ENCODE measurements at regions not wholly inside any gene's neighbourhood (a gene's known extent, or its start where the extent isn't known, plus 50 kb on each side); places are given as distances from the start of the nearest gene placed in this dataset.

DNA sequence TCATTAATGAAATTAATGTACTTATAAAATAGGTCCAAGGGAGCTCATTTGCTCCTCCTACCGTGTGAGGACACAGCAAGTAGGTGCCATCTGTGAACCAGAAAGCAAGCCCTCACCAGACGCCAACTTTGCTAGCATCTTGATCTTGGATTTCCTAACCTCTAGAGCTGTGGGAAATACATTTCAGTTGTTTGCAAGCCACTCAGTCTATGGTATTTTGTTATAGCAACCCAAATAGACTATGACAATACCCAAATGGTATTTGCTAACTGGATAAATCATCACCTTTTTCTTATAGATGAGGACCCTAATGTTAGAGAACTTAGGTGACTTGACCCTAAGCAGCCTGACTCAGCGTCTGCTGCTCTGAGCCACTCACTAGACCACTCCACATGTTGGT, 379.6 kb downstream of the HRH4 start:
- H3K4me1 ChIP-seq (ENCODE audit: control insufficient read depth in 2 of 2, insufficient read depth in 2 of 2, low read length in 1 of 2): no peaks in the 10 kb centered on the region
- WGBS, 2 donors: 88 to 93% methylated on average over 3 of the region's 3 CpGs
- H3K4me3 ChIP-seq (ENCODE audit: low read depth in 1 of 2, low read length in 2 of 2): no peak overlapping the region
- no peaks in the 10 kb centered on the region for H3K27me3 ChIP-seq (ENCODE audit: control insufficient read depth in 1 of 2, insufficient read depth in 2 of 2, low read length in 2 of 2)
- no peaks in the 10 kb centered on the region for H3K9me3 ChIP-seq (ENCODE audit: control insufficient read depth in 2 of 2, insufficient read depth in 1 of 2, low read depth in 1 of 2, low read length in 1 of 2)
- no peaks in the 10 kb centered on the region for H3K36me3 ChIP-seq (ENCODE audit: control insufficient read depth in 2 of 2, insufficient read depth in 2 of 2, low read length in 1 of 2)
- no peak overlapping the region for H3K27ac ChIP-seq (ENCODE audit: low read depth in 2 of 2, low read length in 1 of 2)

GRCh38 chr18:24840640-24841039, 380.2 kb downstream of the HRH4 start:
- Histone ChIP-seq H3K27ac (ENCODE audit: low read depth in 2 of 2, low read length in 1 of 2) (no peak overlapping the region), H3K4me3 (ENCODE audit: low read depth in 1 of 2, low read length in 2 of 2) (no peak overlapping the region), H3K4me1 (ENCODE audit: control insufficient read depth in 2 of 2, insufficient read depth in 2 of 2, low read length in 1 of 2) (no peaks in the 10 kb centered on the region), H3K9me3 (ENCODE audit: control insufficient read depth in 2 of 2, insufficient read depth in 1 of 2, low read depth in 1 of 2, low read length in 1 of 2) (no peaks in the 10 kb centered on the region), H3K27me3 (ENCODE audit: control insufficient read depth in 1 of 2, insufficient read depth in 2 of 2, low read length in 2 of 2) (no peaks in the 10 kb centered on the region), H3K36me3 (ENCODE audit: control insufficient read depth in 2 of 2, insufficient read depth in 2 of 2, low read length in 1 of 2) (no peaks in the 10 kb centered on the region)
- 84 to 90% methylated on average over 6 of the region's 6 CpGs for WGBS, 2 donors

- H3K4me3 ChIP-seq (ENCODE audit: low read depth in 1 of 2, low read length in 2 of 2): no peak overlapping the region
Measured at GRCh38 chr18:24841536-24841935, 381.1 kb downstream of the HRH4 start.

GRCh38 chr18:24843123-24843522, 382.7 kb downstream of the HRH4 start:
- Histone ChIP-seq H3K27me3 (ENCODE audit: control insufficient read depth in 1 of 2, insufficient read depth in 2 of 2, low read length in 2 of 2) (no peaks in the 10 kb centered on the region), H3K27ac (ENCODE audit: low read depth in 2 of 2, low read length in 1 of 2) (no peak overlapping the region), H3K4me3 (ENCODE audit: low read depth in 1 of 2, low read length in 2 of 2) (no peak overlapping the region), H3K36me3 (ENCODE audit: control insufficient read depth in 2 of 2, insufficient read depth in 2 of 2, low read length in 1 of 2) (no peaks in the 10 kb centered on the region), H3K4me1 (ENCODE audit: control insufficient read depth in 2 of 2, insufficient read depth in 2 of 2, low read length in 1 of 2) (no peaks in the 10 kb centered on the region), H3K9me3 (ENCODE audit: control insufficient read depth in 2 of 2, insufficient read depth in 1 of 2, low read depth in 1 of 2, low read length in 1 of 2) (peaks cover 0 to 2% of the 10 kb centered on the region in 2 donors)
- 95 to 97% methylated on average over 1 of the region's 1 CpG for WGBS, 2 donors

More at GRCh38 chr18:24841536-24841935, 381.1 kb downstream of the HRH4 start:
- Histone ChIP-seq H3K36me3 (ENCODE audit: control insufficient read depth in 2 of 2, insufficient read depth in 2 of 2, low read length in 1 of 2) (no peaks in the 10 kb centered on the region), H3K27me3 (ENCODE audit: control insufficient read depth in 1 of 2, insufficient read depth in 2 of 2, low read length in 2 of 2) (no peaks in the 10 kb centered on the region), H3K4me1 (ENCODE audit: control insufficient read depth in 2 of 2, insufficient read depth in 2 of 2, low read length in 1 of 2) (no peaks in the 10 kb centered on the region), H3K27ac (ENCODE audit: low read depth in 2 of 2, low read length in 1 of 2) (no peak overlapping the region), H3K9me3 (ENCODE audit: control insufficient read depth in 2 of 2, insufficient read depth in 1 of 2, low read depth in 1 of 2, low read length in 1 of 2) (no peaks in the 10 kb centered on the region)
- 90 to 92% methylated on average over 8 of the region's 8 CpGs for WGBS, 2 donors

- H3K9me3 ChIP-seq (ENCODE audit: control insufficient read depth in 2 of 2, insufficient read depth in 1 of 2, low read depth in 1 of 2, low read length in 1 of 2): peaks cover 0 to 2% of the 10 kb centered on the region in 2 donors
- no peaks in the 10 kb centered on the region for H3K36me3 ChIP-seq (ENCODE audit: control insufficient read depth in 2 of 2, insufficient read depth in 2 of 2, low read length in 1 of 2)
- H3K27ac ChIP-seq (ENCODE audit: low read depth in 2 of 2, low read length in 1 of 2): no peak overlapping the region
- no peak overlapping the region for H3K4me3 ChIP-seq (ENCODE audit: low read depth in 1 of 2, low read length in 2 of 2)
- WGBS, 2 donors: 75 to 83% methylated on average over 2 of the region's 2 CpGs
- H3K27me3 ChIP-seq (ENCODE audit: control insufficient read depth in 1 of 2, insufficient read depth in 2 of 2, low read length in 2 of 2): no peaks in the 10 kb centered on the region
- no peaks in the 10 kb centered on the region for H3K4me1 ChIP-seq (ENCODE audit: control insufficient read depth in 2 of 2, insufficient read depth in 2 of 2, low read length in 1 of 2)
Measured at GRCh38 chr18:24846138-24846537, 385.7 kb downstream of the HRH4 start.

DNA sequence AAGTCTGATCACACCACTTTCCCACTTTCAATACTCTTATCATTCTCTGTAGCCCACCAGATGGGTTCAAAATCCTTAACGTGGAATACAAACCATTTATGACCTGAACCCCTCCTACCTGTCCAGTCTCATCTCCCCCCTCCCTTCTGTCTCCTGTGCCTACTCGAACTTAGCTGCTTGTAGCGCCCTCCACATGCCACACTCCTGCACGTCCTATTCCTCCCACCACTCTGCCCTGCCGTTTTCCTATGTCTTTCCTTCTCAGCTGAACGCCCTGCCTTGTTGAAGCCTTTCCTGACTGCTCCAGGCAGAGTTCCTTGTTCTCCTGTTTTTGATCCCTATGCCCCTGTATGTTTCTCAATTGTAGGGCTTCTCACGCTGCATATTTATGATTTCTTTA, 390.1 kb downstream of the HRH4 start:
- Histone ChIP-seq H3K36me3 (ENCODE audit: control insufficient read depth in 2 of 2, insufficient read depth in 2 of 2, low read length in 1 of 2) (no peaks in the 10 kb centered on the region), H3K4me3 (ENCODE audit: low read depth in 1 of 2, low read length in 2 of 2) (no peak overlapping the region), H3K4me1 (ENCODE audit: control insufficient read depth in 2 of 2, insufficient read depth in 2 of 2, low read length in 1 of 2) (no peaks in the 10 kb centered on the region), H3K27ac (ENCODE audit: low read depth in 2 of 2, low read length in 1 of 2) (no peak overlapping the region), H3K9me3 (ENCODE audit: control insufficient read depth in 2 of 2, insufficient read depth in 1 of 2, low read depth in 1 of 2, low read length in 1 of 2) (peaks cover 0 to 2% of the 10 kb centered on the region in 2 donors), H3K27me3 (ENCODE audit: control insufficient read depth in 1 of 2, insufficient read depth in 2 of 2, low read length in 2 of 2) (no peaks in the 10 kb centered on the region)
- WGBS, 2 donors: 75 to 84% methylated on average over 7 of the region's 7 CpGs

DNA sequence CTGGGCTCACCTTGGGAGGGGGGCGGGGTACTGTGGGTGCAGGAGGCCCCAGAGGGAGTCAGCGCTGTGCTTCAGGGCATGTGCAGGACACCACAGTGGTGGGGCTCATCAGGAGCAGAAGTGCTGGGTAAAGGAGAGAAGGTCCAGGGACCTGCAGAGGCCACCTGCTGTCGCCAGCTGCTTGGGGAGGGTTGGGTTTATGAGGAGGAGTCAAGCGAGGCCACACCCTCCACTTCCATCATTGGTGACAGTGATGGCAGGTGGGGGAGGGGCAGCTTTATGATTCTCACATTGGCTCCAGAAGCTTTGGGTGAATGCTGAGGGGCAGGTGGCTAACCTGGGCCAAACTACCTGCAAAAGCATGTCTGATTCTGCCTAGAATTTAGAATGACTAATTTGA, 392.6 kb downstream of the HRH4 start:
- Histone ChIP-seq H3K4me1 (ENCODE audit: control insufficient read depth in 2 of 2, insufficient read depth in 2 of 2, low read length in 1 of 2) (no peaks in the 10 kb centered on the region), H3K36me3 (ENCODE audit: control insufficient read depth in 2 of 2, insufficient read depth in 2 of 2, low read length in 1 of 2) (no peaks in the 10 kb centered on the region), H3K27me3 (ENCODE audit: control insufficient read depth in 1 of 2, insufficient read depth in 2 of 2, low read length in 2 of 2) (no peaks in the 10 kb centered on the region), H3K9me3 (ENCODE audit: control insufficient read depth in 2 of 2, insufficient read depth in 1 of 2, low read depth in 1 of 2, low read length in 1 of 2) (no peaks in the 10 kb centered on the region), H3K27ac (ENCODE audit: low read depth in 2 of 2, low read length in 1 of 2) (no peak overlapping the region), H3K4me3 (ENCODE audit: low read depth in 1 of 2, low read length in 2 of 2) (no peak overlapping the region)
- WGBS, 2 donors: 92 to 93% methylated on average over 4 of the region's 4 CpGs

GRCh38 chr18:24860978-24861680, 400.7 kb downstream of the HRH4 start:
- WGBS, 2 donors: 58 to 64% methylated on average over 10 of the region's 10 CpGs
- no peak overlapping the region for H3K27ac ChIP-seq (ENCODE audit: low read depth in 2 of 2, low read length in 1 of 2)
- no peaks in the 10 kb centered on the region for H3K27me3 ChIP-seq (ENCODE audit: control insufficient read depth in 1 of 2, insufficient read depth in 2 of 2, low read length in 2 of 2)
- no peaks in the 10 kb centered on the region for H3K9me3 ChIP-seq (ENCODE audit: control insufficient read depth in 2 of 2, insufficient read depth in 1 of 2, low read depth in 1 of 2, low read length in 1 of 2)
- no peaks in the 10 kb centered on the region for H3K4me1 ChIP-seq (ENCODE audit: control insufficient read depth in 2 of 2, insufficient read depth in 2 of 2, low read length in 1 of 2)
- H3K4me3 ChIP-seq (ENCODE audit: low read depth in 1 of 2, low read length in 2 of 2): no peak overlapping the region
- no peaks in the 10 kb centered on the region for H3K36me3 ChIP-seq (ENCODE audit: control insufficient read depth in 2 of 2, insufficient read depth in 2 of 2, low read length in 1 of 2)

GRCh38 chr18:24862201-24862816, 401.9 kb downstream of the HRH4 start:
- H3K27ac ChIP-seq (ENCODE audit: low read depth in 2 of 2, low read length in 1 of 2): no peak overlapping the region
- H3K4me1 ChIP-seq (ENCODE audit: control insufficient read depth in 2 of 2, insufficient read depth in 2 of 2, low read length in 1 of 2): no peaks in the 10 kb centered on the region
- WGBS, 2 donors: 76 to 84% methylated on average over 18 of the region's 18 CpGs
- H3K36me3 ChIP-seq (ENCODE audit: control insufficient read depth in 2 of 2, insufficient read depth in 2 of 2, low read length in 1 of 2): no peaks in the 10 kb centered on the region
- H3K27me3 ChIP-seq (ENCODE audit: control insufficient read depth in 1 of 2, insufficient read depth in 2 of 2, low read length in 2 of 2): peaks cover 0 to 3% of the 10 kb centered on the region in 2 donors
- no peaks in the 10 kb centered on the region for H3K9me3 ChIP-seq (ENCODE audit: control insufficient read depth in 2 of 2, insufficient read depth in 1 of 2, low read depth in 1 of 2, low read length in 1 of 2)
- H3K4me3 ChIP-seq (ENCODE audit: low read depth in 1 of 2, low read length in 2 of 2): no peak overlapping the region

GRCh38 chr18:24868311-24868710, 407.9 kb downstream of the HRH4 start:
- no peak overlapping the region for H3K4me3 ChIP-seq (ENCODE audit: low read depth in 1 of 2, low read length in 2 of 2)
- no peak overlapping the region for H3K27ac ChIP-seq (ENCODE audit: low read depth in 2 of 2, low read length in 1 of 2)
- WGBS, 2 donors: 59 to 64% methylated on average over 3 of the region's 3 CpGs
- H3K36me3 ChIP-seq (ENCODE audit: control insufficient read depth in 2 of 2, insufficient read depth in 2 of 2, low read length in 1 of 2): no peaks in the 10 kb centered on the region
- no peaks in the 10 kb centered on the region for H3K4me1 ChIP-seq (ENCODE audit: control insufficient read depth in 2 of 2, insufficient read depth in 2 of 2, low read length in 1 of 2)
- H3K27me3 ChIP-seq (ENCODE audit: control insufficient read depth in 1 of 2, insufficient read depth in 2 of 2, low read length in 2 of 2): peaks cover 0 to 3% of the 10 kb centered on the region in 2 donors
- no peaks in the 10 kb centered on the region for H3K9me3 ChIP-seq (ENCODE audit: control insufficient read depth in 2 of 2, insufficient read depth in 1 of 2, low read depth in 1 of 2, low read length in 1 of 2)

All from esophagus (tissue), 2 donors.